CD14-positive monocyte (primary cell): ENCODE measurements at regions not wholly inside any gene's neighbourhood (a gene's known extent, or its start where the extent isn't known, plus 50 kb on each side); places are given as distances from the start of the nearest gene placed in this dataset.

Experiments used
- DNase-seq, 3 donors: peaks; one replicate each; pipeline ENCODE4 v3.0.0-alpha.2; 2011 to 2022
- H2AFZ ChIP-seq: 2 replicates; pipeline ENCODE4 v1.6.0; 2012; ENCODE audit warnings: mild to moderate bottlenecking, low read depth, low read length, inconsistent platforms; ENCODE audit not compliant: insufficient read depth, poor library complexity, severe bottlenecking
- H3K27ac ChIP-seq, 2 donors: 1 replicate in 1 of 2; 2 replicates in 1 of 2; pipeline ENCODE4 v1.5.1; 2012 to 2013; ENCODE audit warnings: low read length in 2 of 2, control low read depth in 1 of 2, inconsistent platforms in 1 of 2, low read depth in 1 of 2, mild to moderate bottlenecking in 1 of 2
- H3K27me3 ChIP-seq, 2 donors: one replicate each; pipeline versions ENCODE4 v1.6.0 to v1.6.1; 2011 to 2013; ENCODE audit warnings: low read length in 2 of 2; ENCODE audit not compliant: control insufficient read depth in 2 of 2, insufficient read depth in 2 of 2
- H3K36me3 ChIP-seq, 2 donors: replicated peaks in 1 of 2; 1 replicate in 1 of 2; 2 replicates in 1 of 2; pipeline versions ENCODE4 v1.5.1 to v1.6.1; 2012 to 2013; ENCODE audit warnings: low read length in 2 of 2, control low read depth in 1 of 2, inconsistent platforms in 1 of 2, mild to moderate bottlenecking in 1 of 2; ENCODE audit not compliant: insufficient read depth in 2 of 2, control insufficient read depth in 1 of 2
- H3K4me1 ChIP-seq, 2 donors: 1 replicate in 1 of 2; 2 replicates in 1 of 2; pipeline versions ENCODE4 v1.5.1 to v1.6.1; 2012 to 2013; ENCODE audit warnings: low read length in 2 of 2, control low read depth in 1 of 2, inconsistent platforms in 1 of 2, mild to moderate bottlenecking in 1 of 2, moderate library complexity in 1 of 2; ENCODE audit not compliant: insufficient read depth in 2 of 2, control insufficient read depth in 1 of 2
- H3K4me2 ChIP-seq: replicated peaks from 2 replicates; pipeline ENCODE3; 2012; ENCODE audit warnings: low read length, moderate library complexity, mild to moderate bottlenecking; ENCODE audit not compliant: poor library complexity, severe bottlenecking; ENCODE audit errors: extremely low read depth
- H3K4me3 ChIP-seq, 3 experiments: fragments of 200-600 bp in 1 of 3; sonication (generic) in 1 of 3; replicated peaks in 1 of 3; 1 replicate in 2 of 3; 2 replicates in 1 of 3; pipeline ENCODE4 v1.5.1; 2011 to 2013; ENCODE audit warnings: low read length in 3 of 3, mild to moderate bottlenecking in 3 of 3, control low read depth in 2 of 3, low read depth in 2 of 3, inconsistent platforms in 1 of 3, moderate library complexity in 1 of 3
- H3K79me2 ChIP-seq: 2 replicates; pipeline ENCODE4 v1.6.0; 2012; ENCODE audit warnings: mild to moderate bottlenecking, control low read depth, inconsistent platforms, low read length, moderate library complexity; ENCODE audit not compliant: insufficient read depth
- H3K9ac ChIP-seq: 2 replicates; pipeline ENCODE4 v1.6.0; 2017; ENCODE audit warnings: low read length, mild to moderate bottlenecking; ENCODE audit not compliant: insufficient read depth, poor library complexity, severe bottlenecking
- H3K9me3 ChIP-seq, 2 donors: replicated peaks in 1 of 2; 1 replicate in 1 of 2; 2 replicates in 1 of 2; pipeline versions ENCODE4 v1.5.1 to v1.6.1; 2012 to 2013; ENCODE audit warnings: low read length in 2 of 2, control low read depth in 1 of 2; ENCODE audit not compliant: control insufficient read depth in 1 of 2, insufficient read depth in 1 of 2
- H4K20me1 ChIP-seq: 2 replicates; pipeline ENCODE4 v1.6.0; 2012; ENCODE audit warnings: mild to moderate bottlenecking, low read length, control low read depth, moderate library complexity; ENCODE audit not compliant: insufficient read depth
- H3K27ac Mint-ChIP-seq, 7 donors: one replicate each; pipeline ENCODE4 v1.8.0; 2020; ENCODE audit warnings: mild to moderate bottlenecking in 7 of 7, mixed read lengths in 7 of 7, moderate library complexity in 6 of 7, inconsistent platforms in 2 of 7
- H3K27me3 Mint-ChIP-seq, 3 donors: one replicate each; pipeline ENCODE4 v1.8.0; 2021 to 2022; ENCODE audit warnings: low read depth in 3 of 3, mild to moderate bottlenecking in 3 of 3, mixed read lengths in 3 of 3, moderate library complexity in 3 of 3, inconsistent platforms in 1 of 3
- H3K36me3 Mint-ChIP-seq, 2 donors: one replicate each; pipeline ENCODE4 v1.8.0; 2020; ENCODE audit warnings: mixed read lengths in 2 of 2, inconsistent platforms in 1 of 2, mild to moderate bottlenecking in 1 of 2
- H3K4me1 Mint-ChIP-seq: one replicate; pipeline ENCODE4 v1.8.0; 2020; ENCODE audit warnings: mild to moderate bottlenecking, mixed read lengths
- H3K4me3 Mint-ChIP-seq, 2 donors: one replicate each; pipeline ENCODE4 v1.8.0; 2020; ENCODE audit warnings: mild to moderate bottlenecking in 2 of 2, mixed read lengths in 2 of 2, moderate library complexity in 1 of 2
- H3K9me3 Mint-ChIP-seq, 7 donors: one replicate each; pipeline ENCODE4 v1.8.0; 2020 to 2022; ENCODE audit warnings: mixed read lengths in 7 of 7, mild to moderate bottlenecking in 6 of 7, moderate library complexity in 6 of 7, inconsistent platforms in 2 of 7
- WGBS: methylation state at CpG from one replicate; pipeline ENCODE4 v1.1.5; 2013; ENCODE audit warnings: missing lambda C conversion rate; ENCODE audit not compliant: insufficient coverage; 5-methylcytosine and 5-hydroxymethylcytosine counted together
- intact Hi-C, 2 donors: fragments of 100-400 bp; cut with micrococcal nuclease; formaldehyde crosslinking; loops; one replicate each; pipeline versions ENCODE4 v1.15.0 to v1.15.1; 2023
- TF ChIP-seq, protein P1 (sequence below): fragments of 200-600 bp; IDR thresholded peaks from one replicate; pipeline ENCODE4 v1.8.0; 2022; ENCODE audit warnings: antibody characterized with exemption, mild to moderate bottlenecking

DNA sequence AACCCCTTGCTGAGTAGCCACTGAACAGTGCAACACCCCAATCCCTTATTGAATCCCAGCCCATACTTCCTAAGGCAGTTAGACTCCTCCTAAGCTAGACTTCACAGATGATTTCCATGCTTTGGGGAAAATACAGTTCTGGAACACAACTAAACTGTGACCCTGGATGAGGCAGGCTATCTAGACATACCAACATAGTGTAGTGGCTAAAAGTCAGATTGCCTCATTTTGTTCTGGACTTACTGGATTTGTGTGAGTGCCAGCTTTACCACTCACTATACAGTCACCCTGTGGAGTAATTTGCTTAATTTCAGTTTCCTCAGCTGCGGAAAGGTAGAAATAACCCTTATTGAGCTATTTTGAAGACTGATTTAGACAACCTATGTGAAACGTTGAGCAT, 203.1 kb downstream of the ASCL1 start:
- Mint-ChIP-seq H3K9me3 (peaks cover 0 to 10% (median 5%) of the 10 kb centered on the region in 7 donors), H3K27me3 (peaks cover 0 to 1% (median 0%) of the 10 kb centered on the region in 3 donors), H3K4me1 (no peaks in the 10 kb centered on the region), H3K27ac (no peak overlapping the region), H3K36me3 (no peaks in the 10 kb centered on the region), H3K4me3 (no peak overlapping the region)
- Histone ChIP-seq H3K27ac (no peak overlapping the region), H4K20me1 (no peaks in the 10 kb centered on the region), H3K79me2 (no peaks in the 10 kb centered on the region), H3K9ac (no peak overlapping the region), H3K27me3 (no peaks in the 10 kb centered on the region), H3K4me3 (no peak overlapping the region), H2AFZ (no peak overlapping the region), H3K4me2 (no peak overlapping the region), H3K9me3 (peaks cover 4 to 5% of the 10 kb centered on the region in 2 donors), H3K36me3 (no peaks in the 10 kb centered on the region), H3K4me1 (no peaks in the 10 kb centered on the region)
- TF ChIP-seq, protein P1, sequence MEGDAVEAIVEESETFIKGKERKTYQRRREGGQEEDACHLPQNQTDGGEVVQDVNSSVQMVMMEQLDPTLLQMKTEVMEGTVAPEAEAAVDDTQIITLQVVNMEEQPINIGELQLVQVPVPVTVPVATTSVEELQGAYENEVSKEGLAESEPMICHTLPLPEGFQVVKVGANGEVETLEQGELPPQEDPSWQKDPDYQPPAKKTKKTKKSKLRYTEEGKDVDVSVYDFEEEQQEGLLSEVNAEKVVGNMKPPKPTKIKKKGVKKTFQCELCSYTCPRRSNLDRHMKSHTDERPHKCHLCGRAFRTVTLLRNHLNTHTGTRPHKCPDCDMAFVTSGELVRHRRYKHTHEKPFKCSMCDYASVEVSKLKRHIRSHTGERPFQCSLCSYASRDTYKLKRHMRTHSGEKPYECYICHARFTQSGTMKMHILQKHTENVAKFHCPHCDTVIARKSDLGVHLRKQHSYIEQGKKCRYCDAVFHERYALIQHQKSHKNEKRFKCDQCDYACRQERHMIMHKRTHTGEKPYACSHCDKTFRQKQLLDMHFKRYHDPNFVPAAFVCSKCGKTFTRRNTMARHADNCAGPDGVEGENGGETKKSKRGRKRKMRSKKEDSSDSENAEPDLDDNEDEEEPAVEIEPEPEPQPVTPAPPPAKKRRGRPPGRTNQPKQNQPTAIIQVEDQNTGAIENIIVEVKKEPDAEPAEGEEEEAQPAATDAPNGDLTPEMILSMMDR: no peak
- WGBS: 80% methylated on average over 1 of the region's 2 CpGs
- intact Hi-C loops: no loop called here
- DNase-seq: no peak

DNA sequence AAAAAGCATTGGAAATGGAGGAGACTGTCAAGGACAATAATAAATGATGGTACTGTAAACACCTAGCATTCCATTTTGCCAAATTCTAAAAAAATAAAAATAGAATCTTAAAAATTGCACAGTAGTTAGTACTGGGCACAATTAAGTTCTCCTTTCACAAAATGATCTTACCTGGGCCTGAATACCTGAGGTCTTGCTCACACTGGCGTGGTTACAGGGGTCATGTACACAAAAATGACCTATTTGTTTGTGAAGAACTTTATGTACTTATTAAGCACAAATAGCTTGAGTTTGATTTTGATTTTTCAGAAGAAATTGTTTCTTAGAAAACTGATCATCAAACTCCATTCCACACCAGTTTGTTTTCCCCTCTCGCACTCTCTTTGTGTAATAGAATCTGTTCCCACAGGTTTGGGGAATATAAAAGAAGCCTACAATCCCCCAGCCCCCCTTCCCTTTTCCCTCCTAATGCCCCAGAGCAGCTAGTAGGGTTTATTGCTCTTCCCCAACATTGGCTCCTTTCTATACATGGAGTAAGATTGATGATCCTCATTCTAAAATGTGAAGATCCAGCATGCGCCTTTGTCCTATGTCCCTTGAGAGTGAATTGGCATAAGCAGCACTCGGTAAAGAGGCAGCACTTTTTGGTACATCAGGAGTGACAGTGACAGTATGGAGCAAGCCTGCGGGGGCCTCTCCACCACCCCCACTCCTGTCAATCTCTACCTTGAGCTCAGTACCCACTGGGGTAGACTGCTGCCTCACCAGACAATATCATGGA, 204.3 kb downstream of the ASCL1 start:
- Mint-ChIP-seq H3K27me3 (peaks cover 0 to 2% (median 1%) of the 10 kb centered on the region in 3 donors), H3K4me3 (no peak overlapping the region), H3K9me3 (peaks cover 0 to 13% (median 2%) of the 10 kb centered on the region in 7 donors), H3K36me3 (no peaks in the 10 kb centered on the region), H3K27ac (no peak overlapping the region), H3K4me1 (no peaks in the 10 kb centered on the region)
- H3K79me2 ChIP-seq: no peaks in the 10 kb centered on the region
- H3K4me3 ChIP-seq: no peak overlapping the region
- H3K27me3 ChIP-seq: no peaks in the 10 kb centered on the region
- H3K36me3 ChIP-seq: no peaks in the 10 kb centered on the region
- DNase-seq: no peak
- H3K9me3 ChIP-seq: peaks cover 0 to 5% of the 10 kb centered on the region in 2 donors
- H3K27ac ChIP-seq: no peak overlapping the region
- intact Hi-C loops: no loop called here
- no CpG with 5 or more reads among the region's 5 CpGs for WGBS
- H2AFZ ChIP-seq: no peak overlapping the region
- H3K4me1 ChIP-seq: no peaks in the 10 kb centered on the region
- TF ChIP-seq, protein P1: no peak
- no peak overlapping the region for H3K4me2 ChIP-seq
- no peak overlapping the region for H3K9ac ChIP-seq
- H4K20me1 ChIP-seq: no peaks in the 10 kb centered on the region
